ENCODE measurements at regions not wholly inside any gene's neighbourhood (a gene's known extent, or its start where the extent isn't known, plus 50 kb on each side); places are given as distances from the start of the nearest gene placed in this dataset.
A peak's percentile ranks its signal among the peaks of the same experiment; 100 is the strongest.

- H3K4me3 ChIP-seq: no peak overlapping the region
- no peaks in the 10 kb centered on the region for H3K36me3 ChIP-seq
- no peaks in the 10 kb centered on the region for H3K4me1 ChIP-seq
- H3K27me3 ChIP-seq: peaks cover 0 to 28% (median 0%) of the 10 kb centered on the region in 4 donors
- no peak overlapping the region for H3K27ac ChIP-seq
- WGBS, 2 donors: 76 to 77% methylated on average over 25 to 27 of the region's 27 CpGs
- H3K9me3 ChIP-seq: no peaks in the 10 kb centered on the region
- no peak for TF ChIP-seq POLR2A (IDR thresholded peaks at IDR 0.05)
- TF ChIP-seq CTCF (IDR thresholded peaks at IDR 0.05): no peak
- intact Hi-C loops (cut with DNase I): no loop called here
- DNase-seq: no peak
These were observed 159.4 kb downstream of the BUD13 start for GRCh38 chr11:116613206-116613875.

- intact Hi-C loops (cut with DNase I): no loop called here
- DNase-seq: no peak
- Histone ChIP-seq H3K36me3 (no peaks in the 10 kb centered on the region), H3K27ac (no peak overlapping the region), H3K9me3 (no peaks in the 10 kb centered on the region), H3K27me3 (peaks cover 0 to 37% (median 0%) of the 10 kb centered on the region in 4 donors), H3K4me1 (no peaks in the 10 kb centered on the region), H3K4me3 (no peak overlapping the region)
- TF ChIP-seq CTCF (IDR thresholded peaks at IDR 0.05): no peak
- TF ChIP-seq POLR2A (IDR thresholded peaks at IDR 0.05): no peak
- WGBS, 2 donors: 71 to 79% methylated on average over 3 to 4 of the region's 4 CpGs
These were observed 160.7 kb downstream of the BUD13 start for GRCh38 chr11:116611998-116612620.

- peaks cover 0 to 37% (median 0%) of the 10 kb centered on the region in 4 donors for H3K27me3 ChIP-seq
- intact Hi-C loops (cut with DNase I): no loop called here
- 51 to 58% methylated on average over 4 to 7 of the region's 7 CpGs for WGBS, 2 donors
- H3K4me3 ChIP-seq: no peak overlapping the region
- H3K4me1 ChIP-seq: no peaks in the 10 kb centered on the region
- no peak for DNase-seq
- H3K9me3 ChIP-seq: no peaks in the 10 kb centered on the region
- no peak for TF ChIP-seq POLR2A (IDR thresholded peaks at IDR 0.05)
- no peak for TF ChIP-seq CTCF (IDR thresholded peaks at IDR 0.05)
- H3K36me3 ChIP-seq: no peaks in the 10 kb centered on the region
- H3K27ac ChIP-seq: no peak overlapping the region
These were observed 162.6 kb downstream of the BUD13 start for GRCh38 chr11:116610190-116610589.

GRCh38 chr11:116607027-116607426 lies 165.8 kb downstream of the BUD13 start:
- no peak for DNase-seq
- Histone ChIP-seq H3K4me3 (no peak overlapping the region), H3K36me3 (no peaks in the 10 kb centered on the region), H3K27ac (no peak overlapping the region), H3K27me3 (peaks cover 0 to 19% (median 0%) of the 10 kb centered on the region in 4 donors), H3K4me1 (no peaks in the 10 kb centered on the region), H3K9me3 (no peaks in the 10 kb centered on the region)
- TF ChIP-seq CTCF (IDR thresholded peaks at IDR 0.05): no peak
- TF ChIP-seq POLR2A (IDR thresholded peaks at IDR 0.05): no peak
- intact Hi-C loops (cut with DNase I): no loop called here

GRCh38 chr11:116605543-116606459 lies 167.0 kb downstream of the BUD13 start:
- no peaks in the 10 kb centered on the region for H3K4me1 ChIP-seq
- WGBS, 2 donors: 36 to 48% methylated on average over 3 to 6 of the region's 6 CpGs
- no peak for DNase-seq
- TF ChIP-seq CTCF (IDR thresholded peaks at IDR 0.05) (peak in 1 of 6 experiments; percentile 17), POLR2A (IDR thresholded peaks at IDR 0.05) (no peak)
- peaks cover 0 to 19% (median 0%) of the 10 kb centered on the region in 4 donors for H3K27me3 ChIP-seq
- intact Hi-C loops (cut with DNase I): no loop called here
- no peak overlapping the region for H3K27ac ChIP-seq
- H3K9me3 ChIP-seq: no peaks in the 10 kb centered on the region
- no peaks in the 10 kb centered on the region for H3K36me3 ChIP-seq
- H3K4me3 ChIP-seq: no peak overlapping the region

Data from esophagus squamous epithelium (tissue), 5 donors.